Esophagus mucosa (tissue), 1 donor: ENCODE measurements at regions not wholly inside any gene's neighbourhood (a gene's known extent, or its start where the extent isn't known, plus 50 kb on each side); places are given as distances from the start of the nearest gene placed in this dataset.
"Not testable (repeated sequence)": the region's sequence is repeated elsewhere in the genome, so short reads cannot be mapped to it uniquely, and the experiment has no call there.

Experiments
- ATAC-seq: fragments of 200-7000 bp; cut with Tn5 transposase; one replicate; pipeline ENCODE4 v1.9.1; 2020
- donor health status: DM: yes; HTN: yes; CAD: no.

DNA sequence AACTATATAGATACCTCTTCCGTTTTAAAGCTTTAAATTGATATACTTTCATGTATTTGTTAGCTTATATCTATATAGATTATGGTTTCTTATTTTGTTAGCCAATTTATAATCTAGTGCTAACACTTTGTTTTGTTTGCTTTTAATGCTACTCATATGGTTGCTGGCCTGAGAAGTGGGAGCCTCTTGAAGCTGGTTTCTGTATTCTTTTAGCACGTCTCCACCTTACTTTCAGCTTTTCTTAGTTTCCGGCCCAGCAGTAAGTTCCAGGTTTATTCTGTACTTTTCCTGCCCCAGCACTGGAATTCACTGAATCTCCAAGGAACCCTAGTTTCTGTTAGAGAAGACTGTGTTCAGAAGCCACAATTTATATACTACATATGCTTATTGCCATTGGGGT is 458.9 kb downstream of the PRR16 start:
- no peak for ATAC-seq

- no peak for ATAC-seq
These were observed 462.4 kb downstream of the PRR16 start for GRCh38 chr5:120926471-120926870.

DNA sequence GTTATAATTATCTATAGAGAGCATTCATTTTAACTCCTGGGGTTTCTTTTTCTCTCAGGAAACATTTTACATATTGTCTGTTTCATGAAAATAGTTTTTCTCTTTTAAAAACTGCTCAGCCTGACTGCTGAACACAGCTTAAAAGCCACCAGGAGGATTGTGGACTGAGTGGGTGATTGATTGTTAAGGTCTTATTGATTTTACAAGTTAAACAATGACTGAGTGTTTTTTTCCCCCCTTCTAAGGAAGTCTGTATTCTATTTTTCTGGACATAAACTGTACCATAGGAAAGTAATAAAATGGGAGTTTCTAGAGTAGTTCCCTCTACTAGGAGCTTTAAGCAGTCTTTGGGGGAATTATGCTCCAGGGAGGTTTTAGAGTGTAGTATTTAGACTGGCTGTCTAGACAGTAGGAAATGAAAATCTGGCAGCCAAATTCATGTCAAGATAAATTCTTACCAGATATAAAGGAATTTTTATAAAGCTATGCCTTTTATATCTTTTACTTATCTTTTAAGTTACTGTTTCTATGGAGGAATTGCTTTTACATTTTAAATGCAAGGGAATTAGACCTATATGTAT is 463.9 kb downstream of the PRR16 start:
- ATAC-seq: no peak

DNA sequence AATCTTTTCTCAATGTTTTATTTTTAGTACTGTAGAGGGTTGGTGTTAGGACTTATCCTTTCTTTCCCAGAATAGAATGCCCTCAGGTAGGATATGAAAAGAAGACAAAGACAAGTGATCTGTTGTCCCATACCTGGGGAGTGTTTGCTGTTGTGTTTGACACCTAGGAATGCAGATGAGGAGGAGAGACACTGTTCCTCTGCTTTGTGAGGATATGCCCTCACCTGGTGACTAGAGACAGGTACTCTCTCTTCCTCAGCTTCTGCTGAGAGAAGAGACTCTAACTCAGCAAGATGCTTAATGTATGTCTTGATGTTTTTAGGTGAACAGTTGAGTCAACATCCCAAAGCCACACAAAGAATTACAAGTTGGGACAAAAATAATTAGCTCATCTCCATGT is 468.4 kb downstream of the PRR16 start:
- no peak for ATAC-seq

- no peak for ATAC-seq
These were observed 469.9 kb downstream of the PRR16 start for GRCh38 chr5:120934031-120934430.

DNA sequence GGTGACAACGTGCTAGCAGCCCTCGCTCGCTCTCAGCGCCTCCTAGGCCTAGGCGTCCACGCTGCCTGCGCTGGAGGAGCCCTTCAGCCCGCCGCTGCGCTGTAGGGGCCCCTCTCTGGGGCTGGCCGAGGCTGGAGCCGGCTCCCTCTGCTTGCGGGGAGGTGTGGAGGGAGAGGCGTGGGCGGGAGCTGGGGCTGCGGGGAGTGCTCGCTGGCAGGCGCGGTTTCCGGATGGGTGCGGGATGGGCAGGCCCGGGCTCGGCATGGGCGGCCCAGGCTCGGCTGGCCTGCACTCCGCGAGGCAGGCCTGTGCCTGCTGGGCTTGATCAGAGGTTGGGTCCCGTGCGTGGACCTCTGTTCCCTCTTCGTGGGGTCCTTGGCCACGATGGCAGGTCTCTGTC is 472.6 kb downstream of the PRR16 start:
- no peak for ATAC-seq

GRCh38 chr5:120938604-120939003 is 474.5 kb downstream of the PRR16 start:
- ATAC-seq: no peak

DNA sequence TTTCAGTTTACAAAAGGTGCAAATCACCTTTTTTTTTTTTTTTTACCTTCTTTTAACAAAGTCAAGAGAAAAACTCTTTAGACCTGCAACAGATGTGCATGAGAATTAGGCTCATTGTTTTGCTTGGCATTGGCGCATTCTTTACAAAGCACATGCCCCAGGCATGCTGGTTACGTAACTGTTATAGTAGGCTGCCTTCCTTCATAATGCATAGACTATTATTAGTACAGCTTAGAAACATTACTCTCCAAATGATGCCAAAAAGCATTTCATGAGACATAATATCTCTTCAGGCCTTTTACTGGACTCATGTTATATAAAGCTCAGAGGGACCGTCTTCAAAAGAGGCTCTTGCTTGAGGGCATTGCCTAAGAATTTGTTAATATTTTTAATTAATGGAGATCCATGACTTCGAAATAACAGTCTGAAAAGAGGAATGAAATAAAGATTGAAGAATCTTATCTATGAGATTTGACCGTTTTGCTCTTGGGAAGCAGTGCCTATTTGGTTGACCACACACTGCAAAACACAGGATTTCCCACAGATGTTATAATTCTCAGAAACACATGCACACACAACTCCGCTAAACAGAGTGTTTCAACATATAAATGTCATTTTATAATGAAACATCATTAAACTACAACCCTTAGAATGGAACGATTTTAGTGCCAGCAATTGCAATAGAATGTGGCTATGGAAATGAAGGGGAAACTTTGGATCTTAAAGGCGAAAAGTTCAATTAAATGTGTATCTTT is 478.7 kb downstream of the PRR16 start:
- ATAC-seq: peak; percentile 42

- not testable (repeated sequence) for ATAC-seq
These were observed 485.5 kb downstream of the PRR16 start for GRCh38 chr5:120949596-120949995.

DNA sequence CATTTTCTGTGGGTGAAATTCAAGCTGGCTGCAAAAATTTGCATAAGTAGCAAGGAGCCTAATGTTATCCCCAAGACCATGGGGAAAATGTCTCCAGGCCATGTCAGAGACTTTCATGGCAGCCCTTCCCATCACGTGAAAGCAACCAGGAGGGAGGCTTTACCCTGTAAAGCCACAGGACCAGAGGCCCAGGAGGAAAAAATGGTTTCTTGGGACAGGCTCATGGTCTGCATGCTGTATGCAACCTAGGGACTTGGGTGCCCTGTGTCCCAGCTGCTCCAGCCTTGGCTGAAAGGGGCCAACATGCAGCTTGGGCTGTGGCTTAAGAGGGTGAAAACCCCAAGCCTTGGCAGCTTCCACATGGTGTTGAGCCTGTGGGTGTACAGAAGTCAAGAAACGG is 489.3 kb downstream of the PRR16 start:
- ATAC-seq: not testable (repeated sequence)

GRCh38 chr5:120954255-120954654 is 490.2 kb downstream of the PRR16 start:
- no peak for ATAC-seq

- no peak for ATAC-seq
These were observed 491.7 kb downstream of the PRR16 start for GRCh38 chr5:120955795-120956194.

- ATAC-seq: no peak
These were observed 494.9 kb downstream of the PRR16 start for GRCh38 chr5:120958877-120959485.

GRCh38 chr5:120960510-120960909 is 496.4 kb downstream of the PRR16 start:
- ATAC-seq: no peak

DNA sequence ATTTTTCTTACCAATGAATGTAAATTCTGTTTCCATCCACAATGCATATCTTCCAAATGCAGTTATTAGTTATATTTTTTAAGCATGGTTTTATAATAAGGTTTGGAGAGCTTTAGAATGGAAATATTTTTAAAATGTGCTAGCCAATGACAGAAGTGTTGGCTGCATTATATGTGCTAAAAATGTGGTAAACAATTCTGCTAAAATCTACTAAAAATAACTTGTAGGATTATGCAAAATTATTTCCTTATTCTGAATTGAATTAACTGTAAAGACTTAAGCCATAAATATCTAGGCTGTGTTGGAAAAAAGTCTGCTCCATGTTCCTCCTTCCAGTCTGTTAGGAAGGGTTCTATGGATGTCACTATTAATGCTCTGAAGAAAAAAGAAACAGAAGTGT is 503.3 kb downstream of the PRR16 start:
- ATAC-seq: no peak

DNA sequence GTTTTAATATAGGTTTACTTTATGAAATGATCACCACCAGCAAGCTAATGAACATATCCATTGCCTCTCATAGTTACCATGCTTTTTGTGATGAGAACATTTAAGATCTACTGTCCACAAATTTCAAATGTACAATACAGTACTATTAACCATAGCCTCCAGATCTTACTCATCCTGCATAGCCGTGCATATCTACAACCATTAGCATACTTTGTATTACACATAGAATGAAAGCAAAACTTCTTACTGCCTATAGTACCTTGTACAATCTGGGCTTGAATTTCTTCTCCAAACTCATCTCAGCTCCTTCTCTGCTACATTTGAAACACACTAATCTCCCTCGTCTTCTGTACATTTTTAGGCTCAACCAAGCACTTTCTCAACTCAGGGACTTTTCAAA is 510.6 kb downstream of the PRR16 start:
- no peak for ATAC-seq

DNA sequence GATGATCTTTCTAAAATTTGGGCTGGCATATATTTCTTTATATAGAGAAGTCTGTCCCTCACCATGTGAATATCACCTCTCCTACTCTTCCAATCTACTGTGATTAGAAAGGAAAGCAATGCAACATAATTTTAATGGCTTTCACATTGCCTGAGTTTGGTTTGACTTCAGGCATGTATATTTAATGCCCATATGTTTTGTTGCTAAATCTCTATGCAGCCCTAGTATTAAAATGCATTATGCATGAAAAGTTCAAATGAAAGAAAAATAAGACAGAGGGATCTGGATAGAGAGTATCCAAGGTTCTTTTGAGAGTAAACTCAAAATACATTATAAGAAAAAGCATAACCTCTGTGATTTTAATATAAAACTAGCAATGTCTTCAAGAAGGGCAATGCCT is 518.3 kb downstream of the PRR16 start:
- no peak for ATAC-seq

DNA sequence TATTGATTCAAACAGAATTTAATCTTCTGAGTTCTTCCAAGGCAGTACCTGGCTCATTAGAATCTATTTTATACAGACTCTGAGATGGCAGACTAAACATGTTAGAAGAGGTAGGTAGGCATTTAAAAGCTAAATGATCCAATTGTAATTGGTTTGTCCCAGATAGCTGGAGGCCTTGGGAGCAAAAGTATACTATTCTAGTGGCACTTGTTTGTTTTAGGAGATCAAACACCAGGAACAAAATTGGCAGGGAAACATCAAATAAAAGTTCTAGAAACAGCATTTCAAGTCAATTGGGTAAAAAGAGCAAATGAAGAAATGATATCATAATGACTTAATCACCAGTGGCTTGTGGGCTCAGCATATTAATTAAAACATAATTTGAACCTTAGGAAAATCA is 521.4 kb downstream of the PRR16 start:
- ATAC-seq: no peak

- ATAC-seq: no peak
These were observed 524.4 kb downstream of the PRR16 start for GRCh38 chr5:120988491-120988890.

DNA sequence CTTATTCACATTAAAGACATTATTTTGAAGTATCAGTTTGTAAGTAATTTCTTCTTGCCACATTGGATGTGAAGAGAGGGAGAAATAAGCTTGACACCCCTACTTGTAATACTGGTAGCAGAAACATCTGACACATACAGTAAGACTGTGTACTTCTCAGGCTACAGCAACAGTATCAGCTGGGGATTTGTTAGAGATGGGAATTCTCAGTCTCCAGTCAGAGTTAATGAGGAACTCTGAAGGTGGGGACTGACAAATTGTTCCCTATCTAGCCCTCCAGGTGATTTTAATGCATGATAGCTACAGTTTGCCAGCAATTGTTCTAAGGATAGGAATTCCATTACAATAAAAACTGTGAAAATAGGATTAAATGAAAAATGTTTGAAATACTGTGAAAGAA is 524.8 kb downstream of the PRR16 start:
- no peak for ATAC-seq

DNA sequence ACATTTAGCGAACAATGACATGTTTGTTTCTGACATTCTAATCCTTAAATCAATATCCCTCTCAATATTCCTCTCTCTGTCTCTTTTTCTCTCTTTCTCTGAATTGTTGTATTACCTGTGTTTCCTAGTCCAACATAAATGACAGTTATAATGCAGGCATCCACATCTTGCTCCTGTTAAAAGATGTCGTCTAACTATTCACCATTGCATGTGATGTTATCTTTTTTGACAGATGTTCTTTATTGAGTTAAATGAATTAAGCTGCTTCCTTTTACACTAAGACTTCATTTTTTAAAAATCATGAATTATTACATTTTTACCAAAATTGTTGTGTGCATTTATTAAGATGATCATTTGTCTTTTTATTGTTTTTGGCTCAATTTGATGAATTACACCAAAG is 527.5 kb downstream of the PRR16 start:
- ATAC-seq: no peak

DNA sequence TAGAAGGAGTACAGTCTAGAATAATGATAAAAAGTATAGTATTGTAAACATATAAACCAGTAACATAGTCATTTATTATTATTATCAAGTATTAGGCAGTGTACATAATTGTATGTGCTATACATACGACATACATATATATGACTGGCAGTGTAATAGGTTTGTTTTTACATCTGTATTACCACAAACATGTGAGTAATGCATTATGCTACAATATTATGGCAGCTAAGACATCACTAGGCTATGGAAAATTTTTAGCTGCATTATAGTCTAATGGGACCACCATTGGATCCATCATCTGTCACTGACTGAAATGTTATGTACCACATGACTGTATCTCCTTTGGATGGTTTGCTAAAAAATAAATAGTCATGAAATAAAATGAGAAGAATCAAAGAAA is 530.0 kb downstream of the PRR16 start:
- ATAC-seq: no peak

GRCh38 chr5:120999550-120999949 is 535.5 kb downstream of the PRR16 start:
- no peak for ATAC-seq

DNA sequence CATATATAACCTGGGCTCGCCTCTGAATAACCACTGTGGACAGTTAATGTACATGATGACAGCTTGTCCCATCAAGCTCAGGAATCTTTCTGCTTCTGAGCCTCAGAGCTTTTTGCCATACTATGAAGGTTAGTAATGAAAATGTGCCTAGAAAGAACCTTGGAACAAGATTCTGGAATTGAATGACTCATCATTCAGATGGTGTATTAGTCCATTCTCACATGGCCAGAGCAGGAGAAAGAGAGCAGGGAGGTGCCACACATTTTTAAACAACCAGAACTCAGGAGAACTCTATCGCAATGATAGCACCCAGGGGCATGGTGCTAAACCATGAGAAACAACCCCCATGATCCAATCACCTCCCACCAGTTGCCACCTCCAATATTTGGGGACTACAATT is 542.1 kb downstream of the PRR16 start:
- ATAC-seq: no peak
